Progenitor cell of endocrine pancreas (in vitro differentiated cells): ENCODE measurements at regions not wholly inside any gene's neighbourhood (a gene's known extent, or its start where the extent isn't known, plus 50 kb on each side); places are given as distances from the start of the nearest gene placed in this dataset.

ENCODE experiments used
- DNase-seq: peaks from one replicate; pipeline ENCODE4 v3.0.0; 2021; ENCODE audit warnings: low spot score; ENCODE audit not compliant: unreplicated experiment
- H3K27ac Mint-ChIP-seq: 2 replicates; pipeline ENCODE4 v1.8.0; 2021; ENCODE audit warnings: mild to moderate bottlenecking, moderate library complexity, mixed read lengths
- H3K27me3 Mint-ChIP-seq: 2 replicates; pipeline ENCODE4 v1.8.0; 2021; ENCODE audit warnings: mixed read lengths
- H3K36me3 Mint-ChIP-seq: 2 replicates; pipeline ENCODE4 v1.8.0; 2022; ENCODE audit warnings: mixed read lengths; ENCODE audit not compliant: insufficient read depth
- H3K4me1 Mint-ChIP-seq: 2 replicates; pipeline ENCODE4 v1.8.0; 2021; ENCODE audit warnings: low read depth, mixed read lengths
- H3K4me3 Mint-ChIP-seq: 2 replicates; pipeline ENCODE4 v1.8.0; 2021; ENCODE audit warnings: low read depth, mild to moderate bottlenecking, moderate library complexity, mixed read lengths
- H3K9me3 Mint-ChIP-seq: 2 replicates; pipeline ENCODE4 v1.8.0; 2021; ENCODE audit warnings: low read depth, mixed read lengths
- CTCF ChIP-seq: fragments of 200-600 bp; sonication (generic); IDR thresholded peaks from one replicate; pipeline ENCODE4 v1.5.0; 2021; ENCODE audit warnings: antibody characterized with exemption, mild to moderate bottlenecking; ENCODE audit not compliant: unreplicated experiment

GRCh38 chr6:133683308-133683580, 205.7 kb upstream of the TCF21 start:
- no peaks in the 10 kb centered on the region for H3K9me3 Mint-ChIP-seq
- DNase-seq = no peak
- peaks cover 6% of the 10 kb centered on the region for H3K27me3 Mint-ChIP-seq
- TF ChIP-seq CTCF = no peak
- no peak overlapping the region for H3K27ac Mint-ChIP-seq
- no peak overlapping the region for H3K4me3 Mint-ChIP-seq
- no peaks in the 10 kb centered on the region for H3K4me1 Mint-ChIP-seq
- no peaks in the 10 kb centered on the region for H3K36me3 Mint-ChIP-seq

- Mint-ChIP-seq H3K9me3 (no peaks in the 10 kb centered on the region), H3K27ac (no peak overlapping the region), H3K27me3 (peaks cover 6% of the 10 kb centered on the region), H3K36me3 (no peaks in the 10 kb centered on the region), H3K4me1 (no peaks in the 10 kb centered on the region), H3K4me3 (no peak overlapping the region)
- TF ChIP-seq CTCF = no peak
- DNase-seq = no peak
These were observed 205.3 kb upstream of the TCF21 start for GRCh38 chr6:133683606-133684005.

- no peak for DNase-seq
- no peaks in the 10 kb centered on the region for H3K27me3 Mint-ChIP-seq
- peaks cover 6% of the 10 kb centered on the region for H3K9me3 Mint-ChIP-seq
- no peaks in the 10 kb centered on the region for H3K4me1 Mint-ChIP-seq
- H3K27ac Mint-ChIP-seq = no peak overlapping the region
- H3K36me3 Mint-ChIP-seq = peaks cover 2% of the 10 kb centered on the region
- TF ChIP-seq CTCF = no peak
- H3K4me3 Mint-ChIP-seq = no peak overlapping the region
These were observed 200.0 kb upstream of the TCF21 start for GRCh38 chr6:133688705-133689492.

GRCh38 chr6:133689863-133690262, 199.1 kb upstream of the TCF21 start:
- peaks cover 6% of the 10 kb centered on the region for H3K9me3 Mint-ChIP-seq
- no peak for TF ChIP-seq CTCF

GRCh38 chr6:133693565-133693964, 195.3 kb upstream of the TCF21 start:
- Mint-ChIP-seq H3K36me3 (peaks cover 2% of the 10 kb centered on the region), H3K27ac (no peak overlapping the region), H3K9me3 (peaks cover 6% of the 10 kb centered on the region), H3K27me3 (no peaks in the 10 kb centered on the region), H3K4me3 (no peak overlapping the region), H3K4me1 (no peaks in the 10 kb centered on the region)
- DNase-seq = no peak
- no peak for TF ChIP-seq CTCF

More at GRCh38 chr6:133689863-133690262, 199.1 kb upstream of the TCF21 start:
- H3K36me3 Mint-ChIP-seq = peaks cover 2% of the 10 kb centered on the region
- no peaks in the 10 kb centered on the region for H3K27me3 Mint-ChIP-seq
- H3K27ac Mint-ChIP-seq = no peak overlapping the region
- H3K4me3 Mint-ChIP-seq = no peak overlapping the region
- DNase-seq = no peak
- H3K4me1 Mint-ChIP-seq = no peaks in the 10 kb centered on the region
